ENCODE measurements at regions not wholly inside any gene's neighbourhood (a gene's known extent, or its start where the extent isn't known, plus 50 kb on each side); places are given as distances from the start of the nearest gene placed in this dataset.
A peak's percentile ranks its signal among the peaks of the same experiment; 100 is the strongest.
"Not testable (repeated sequence)": the region's sequence is repeated elsewhere in the genome, so short reads cannot be mapped to it uniquely, and the experiment has no call there.

DNA sequence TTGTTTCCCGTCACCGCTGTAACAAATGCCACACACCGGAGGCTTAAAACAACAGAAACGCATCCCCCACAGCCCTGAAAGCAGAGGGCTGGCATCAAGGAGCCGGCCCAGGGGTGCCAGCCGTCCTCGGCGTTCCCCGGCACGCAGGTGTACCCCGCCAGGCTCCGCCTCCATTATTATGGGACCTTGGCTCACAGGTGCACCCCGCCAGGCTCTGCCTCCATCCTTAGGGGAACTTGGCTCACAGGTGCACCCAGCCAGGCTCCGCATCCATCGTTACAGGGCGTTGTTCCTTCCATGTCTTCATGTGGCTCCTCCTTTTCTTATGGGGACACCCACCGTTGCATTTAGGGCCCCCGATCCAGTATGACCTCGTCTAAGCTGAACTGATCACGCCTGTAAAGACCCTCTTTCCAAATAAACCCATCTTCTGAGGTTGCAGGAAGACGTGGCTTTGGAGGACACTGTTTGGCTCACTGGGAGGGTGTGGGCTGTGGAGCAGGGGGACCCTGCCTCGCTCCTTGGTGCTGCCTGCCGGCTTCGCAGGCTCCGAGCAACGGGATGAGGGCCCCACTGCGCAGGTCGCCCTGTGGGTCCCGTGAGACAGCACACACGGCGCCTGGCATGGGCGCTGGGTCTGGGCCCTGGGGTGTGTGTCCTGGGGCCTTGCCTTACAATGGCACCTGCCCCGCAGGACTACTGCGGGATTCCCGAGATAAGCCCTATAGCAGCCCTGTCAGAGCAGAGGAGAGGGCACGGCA lies 154.9 kb upstream of the ZNF469 start:
- not testable (repeated sequence) for H3K79me1 ChIP-seq (replicated peaks; ENCODE audit: low read length, poor library complexity, severe bottlenecking); H3K4me1 ChIP-seq (ENCODE audit: control insufficient read depth, insufficient read depth, low read depth, low read length); H3K9ac ChIP-seq (ENCODE audit: low read length); H4K8ac ChIP-seq (ENCODE audit: low read length); H3K27ac ChIP-seq (ENCODE audit: low read length, poor library complexity, severe bottlenecking); H4K91ac ChIP-seq (ENCODE audit: low read length); H2AK5ac ChIP-seq (ENCODE audit: low read length, severe bottlenecking); H3K18ac ChIP-seq (ENCODE audit: low read depth in 1 of 2, low read length in 2 of 2); H3K23ac ChIP-seq (ENCODE audit: low read length in 2 of 2); H2BK120ac ChIP-seq (ENCODE audit: low read depth, low read length); H3K4me2 ChIP-seq (ENCODE audit: low read length, poor library complexity, severe bottlenecking); H3K4ac ChIP-seq (ENCODE audit: low read depth in 1 of 2, low read length in 2 of 2); DNase-seq; H2AFZ ChIP-seq (ENCODE audit: low read depth, low read length); H2BK12ac ChIP-seq (ENCODE audit: low read length in 2 of 2); H3K14ac ChIP-seq (ENCODE audit: low read length in 2 of 2); H3K27me3 ChIP-seq (ENCODE audit: control insufficient read depth in 1 of 2, insufficient read depth in 1 of 2, low read length in 2 of 2); H3K4me3 ChIP-seq (ENCODE audit: insufficient read depth in 1 of 2, low read depth in 1 of 2, low read length in 2 of 2); H3K36me3 ChIP-seq (ENCODE audit: control insufficient read depth in 1 of 2, insufficient read depth in 2 of 2, low read depth in 1 of 2, low read length in 2 of 2); H3K9me3 ChIP-seq (ENCODE audit: control insufficient read depth, low read length); H2BK5ac ChIP-seq (ENCODE audit: low read depth, low read length, poor library complexity, severe bottlenecking)
- 90% methylated on average over 21 of the region's 36 CpGs for WGBS
- peak overlapping the region; percentile 69 for H2BK15ac ChIP-seq (ENCODE audit: low read depth, poor library complexity, severe bottlenecking)

DNA sequence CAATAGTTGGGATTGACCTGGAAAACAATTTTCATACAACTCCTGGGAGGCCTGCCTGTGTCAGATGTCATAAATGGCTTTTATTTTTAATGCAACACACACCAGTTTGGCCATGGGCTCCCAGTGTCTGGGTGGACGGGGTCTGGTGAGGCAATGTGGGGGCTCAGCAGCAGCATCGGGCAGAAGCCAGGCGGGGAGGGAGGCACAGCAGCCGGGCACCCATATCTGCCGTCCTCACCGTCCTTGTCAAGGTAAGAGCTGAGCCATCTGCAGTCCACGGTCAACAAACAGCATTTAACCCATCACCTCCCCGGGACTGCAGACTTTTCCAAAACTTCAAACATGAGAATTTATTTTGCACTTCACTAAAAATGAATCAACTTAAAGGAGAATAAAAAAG lies 154.0 kb upstream of the ZNF469 start:
- not testable (repeated sequence) for H2BK15ac ChIP-seq (ENCODE audit: low read depth, poor library complexity, severe bottlenecking); H3K27me3 ChIP-seq (ENCODE audit: control insufficient read depth in 1 of 2, insufficient read depth in 1 of 2, low read length in 2 of 2); H3K36me3 ChIP-seq (ENCODE audit: control insufficient read depth in 1 of 2, insufficient read depth in 2 of 2, low read depth in 1 of 2, low read length in 2 of 2); H3K9me3 ChIP-seq (ENCODE audit: control insufficient read depth, low read length); H3K4ac ChIP-seq (ENCODE audit: low read depth in 1 of 2, low read length in 2 of 2); H3K9ac ChIP-seq (ENCODE audit: low read length); H3K14ac ChIP-seq (ENCODE audit: low read length in 2 of 2); H4K8ac ChIP-seq (ENCODE audit: low read length); H4K91ac ChIP-seq (ENCODE audit: low read length); H3K4me3 ChIP-seq (ENCODE audit: insufficient read depth in 1 of 2, low read depth in 1 of 2, low read length in 2 of 2); H2AFZ ChIP-seq (ENCODE audit: low read depth, low read length); H3K23ac ChIP-seq (ENCODE audit: low read length in 2 of 2); H3K18ac ChIP-seq (ENCODE audit: low read depth in 1 of 2, low read length in 2 of 2); H2BK5ac ChIP-seq (ENCODE audit: low read depth, low read length, poor library complexity, severe bottlenecking); H3K4me2 ChIP-seq (ENCODE audit: low read length, poor library complexity, severe bottlenecking); H2BK120ac ChIP-seq (ENCODE audit: low read depth, low read length); H2AK5ac ChIP-seq (ENCODE audit: low read length, severe bottlenecking); H3K4me1 ChIP-seq (ENCODE audit: control insufficient read depth, insufficient read depth, low read depth, low read length); DNase-seq; H3K79me1 ChIP-seq (replicated peaks; ENCODE audit: low read length, poor library complexity, severe bottlenecking); H2BK12ac ChIP-seq (ENCODE audit: low read length in 2 of 2); H3K27ac ChIP-seq (ENCODE audit: low read length, poor library complexity, severe bottlenecking)
- 100% methylated on average over 3 of the region's 8 CpGs for WGBS

- H2AFZ ChIP-seq (ENCODE audit: low read depth, low read length); H2BK120ac ChIP-seq (ENCODE audit: low read depth, low read length); H3K27me3 ChIP-seq (ENCODE audit: control insufficient read depth in 1 of 2, insufficient read depth in 1 of 2, low read length in 2 of 2); H3K9ac ChIP-seq (ENCODE audit: low read length); H3K36me3 ChIP-seq (ENCODE audit: control insufficient read depth in 1 of 2, insufficient read depth in 2 of 2, low read depth in 1 of 2, low read length in 2 of 2); H3K79me1 ChIP-seq (replicated peaks; ENCODE audit: low read length, poor library complexity, severe bottlenecking); H3K4me3 ChIP-seq (ENCODE audit: insufficient read depth in 1 of 2, low read depth in 1 of 2, low read length in 2 of 2); H3K27ac ChIP-seq (ENCODE audit: low read length, poor library complexity, severe bottlenecking); H2BK12ac ChIP-seq (ENCODE audit: low read length in 2 of 2); H2BK5ac ChIP-seq (ENCODE audit: low read depth, low read length, poor library complexity, severe bottlenecking); DNase-seq; H3K4ac ChIP-seq (ENCODE audit: low read depth in 1 of 2, low read length in 2 of 2); H2AK5ac ChIP-seq (ENCODE audit: low read length, severe bottlenecking); H4K8ac ChIP-seq (ENCODE audit: low read length); H3K9me3 ChIP-seq (ENCODE audit: control insufficient read depth, low read length); H3K4me1 ChIP-seq (ENCODE audit: control insufficient read depth, insufficient read depth, low read depth, low read length); H3K4me2 ChIP-seq (ENCODE audit: low read length, poor library complexity, severe bottlenecking); H3K23ac ChIP-seq (ENCODE audit: low read length in 2 of 2); H2BK15ac ChIP-seq (ENCODE audit: low read depth, poor library complexity, severe bottlenecking): not testable (repeated sequence)
- Histone ChIP-seq H3K14ac (ENCODE audit: low read length in 2 of 2) (peak overlapping the region in 1 of 2 experiments; percentile 26), H4K91ac (ENCODE audit: low read length) (peak overlapping the region; percentile 50), H3K18ac (ENCODE audit: low read depth in 1 of 2, low read length in 2 of 2) (peak overlapping the region in 1 of 2 experiments; percentile 66)
- 88% methylated on average over 12 of the region's 12 CpGs for WGBS
These were observed 153.0 kb upstream of the ZNF469 start for GRCh38 chr16:88229710-88230109.

- not testable (repeated sequence) for H3K4me1 ChIP-seq (ENCODE audit: control insufficient read depth, insufficient read depth, low read depth, low read length); H3K23ac ChIP-seq (ENCODE audit: low read length in 2 of 2); H3K79me1 ChIP-seq (replicated peaks; ENCODE audit: low read length, poor library complexity, severe bottlenecking); H3K4me3 ChIP-seq (ENCODE audit: insufficient read depth in 1 of 2, low read depth in 1 of 2, low read length in 2 of 2); H3K9me3 ChIP-seq (ENCODE audit: control insufficient read depth, low read length); H3K14ac ChIP-seq (ENCODE audit: low read length in 2 of 2); H4K91ac ChIP-seq (ENCODE audit: low read length); H3K4ac ChIP-seq (ENCODE audit: low read depth in 1 of 2, low read length in 2 of 2); H2BK15ac ChIP-seq (ENCODE audit: low read depth, poor library complexity, severe bottlenecking); H2AFZ ChIP-seq (ENCODE audit: low read depth, low read length); H3K9ac ChIP-seq (ENCODE audit: low read length); H2AK5ac ChIP-seq (ENCODE audit: low read length, severe bottlenecking); DNase-seq; H3K18ac ChIP-seq (ENCODE audit: low read depth in 1 of 2, low read length in 2 of 2); H3K27me3 ChIP-seq (ENCODE audit: control insufficient read depth in 1 of 2, insufficient read depth in 1 of 2, low read length in 2 of 2); H3K4me2 ChIP-seq (ENCODE audit: low read length, poor library complexity, severe bottlenecking); H3K36me3 ChIP-seq (ENCODE audit: control insufficient read depth in 1 of 2, insufficient read depth in 2 of 2, low read depth in 1 of 2, low read length in 2 of 2); H4K8ac ChIP-seq (ENCODE audit: low read length); H3K27ac ChIP-seq (ENCODE audit: low read length, poor library complexity, severe bottlenecking); H2BK120ac ChIP-seq (ENCODE audit: low read depth, low read length); H2BK5ac ChIP-seq (ENCODE audit: low read depth, low read length, poor library complexity, severe bottlenecking)
- peak overlapping the region in 1 of 2 experiments; percentile 23 for H2BK12ac ChIP-seq (ENCODE audit: low read length in 2 of 2)
- WGBS = 95% methylated on average over 21 of the region's 24 CpGs
These were observed 152.3 kb upstream of the ZNF469 start for GRCh38 chr16:88230276-88230966.
